ENCODE measurements at regions not wholly inside any gene's neighbourhood (a gene's known extent, or its start where the extent isn't known, plus 50 kb on each side); places are given as distances from the start of the nearest gene placed in this dataset.

DNA sequence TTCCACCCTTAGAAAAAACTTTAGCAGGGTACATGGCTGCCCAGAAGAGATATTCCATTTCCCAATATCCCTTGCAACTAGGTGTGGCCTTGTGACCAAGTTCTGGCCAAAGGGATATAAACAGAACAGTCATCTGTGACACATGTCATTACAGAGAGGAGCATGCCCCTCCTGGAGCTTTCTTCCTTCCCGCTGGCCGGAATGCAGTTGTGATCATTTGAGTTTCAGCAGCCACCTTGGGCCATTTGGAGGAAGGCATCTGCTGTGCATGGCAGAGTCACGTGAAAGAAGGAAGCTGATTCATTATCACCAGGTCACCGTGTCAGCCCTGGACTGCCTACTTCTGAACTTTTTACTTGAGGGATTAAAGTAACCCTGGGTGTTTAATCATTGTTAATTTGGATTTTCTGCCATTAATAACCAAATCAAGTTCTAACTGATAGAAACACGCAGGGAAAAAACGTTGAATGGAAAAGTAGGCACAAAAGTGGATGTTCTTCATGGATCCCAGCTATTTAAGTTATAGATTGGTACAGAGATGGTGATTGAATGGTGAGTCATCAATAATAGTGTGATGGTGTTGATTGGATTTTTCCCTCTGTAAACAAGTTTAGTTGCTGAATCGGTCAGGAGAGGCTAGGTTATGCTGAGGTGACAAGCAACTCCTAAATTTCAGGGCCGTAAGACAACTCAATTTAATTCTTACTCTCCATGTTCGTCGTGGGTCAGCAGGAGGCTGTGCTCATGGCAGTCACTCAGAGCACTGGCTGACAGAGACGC is 80.7 kb upstream of the CCDC167 start:
- TF ChIP-seq, protein P1, sequence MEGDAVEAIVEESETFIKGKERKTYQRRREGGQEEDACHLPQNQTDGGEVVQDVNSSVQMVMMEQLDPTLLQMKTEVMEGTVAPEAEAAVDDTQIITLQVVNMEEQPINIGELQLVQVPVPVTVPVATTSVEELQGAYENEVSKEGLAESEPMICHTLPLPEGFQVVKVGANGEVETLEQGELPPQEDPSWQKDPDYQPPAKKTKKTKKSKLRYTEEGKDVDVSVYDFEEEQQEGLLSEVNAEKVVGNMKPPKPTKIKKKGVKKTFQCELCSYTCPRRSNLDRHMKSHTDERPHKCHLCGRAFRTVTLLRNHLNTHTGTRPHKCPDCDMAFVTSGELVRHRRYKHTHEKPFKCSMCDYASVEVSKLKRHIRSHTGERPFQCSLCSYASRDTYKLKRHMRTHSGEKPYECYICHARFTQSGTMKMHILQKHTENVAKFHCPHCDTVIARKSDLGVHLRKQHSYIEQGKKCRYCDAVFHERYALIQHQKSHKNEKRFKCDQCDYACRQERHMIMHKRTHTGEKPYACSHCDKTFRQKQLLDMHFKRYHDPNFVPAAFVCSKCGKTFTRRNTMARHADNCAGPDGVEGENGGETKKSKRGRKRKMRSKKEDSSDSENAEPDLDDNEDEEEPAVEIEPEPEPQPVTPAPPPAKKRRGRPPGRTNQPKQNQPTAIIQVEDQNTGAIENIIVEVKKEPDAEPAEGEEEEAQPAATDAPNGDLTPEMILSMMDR (IDR thresholded peaks at IDR 0.05) = no peak
- TF ChIP-seq POLR2A (IDR thresholded peaks at IDR 0.05; ENCODE audit: low read depth) = no peak
